HepG2 (cell line): ENCODE measurements at regions not wholly inside any gene's neighbourhood (a gene's known extent, or its start where the extent isn't known, plus 50 kb on each side); places are given as distances from the start of the nearest gene placed in this dataset.

Experiments
- CBX5 ChIP-seq: sonication (generic); formaldehyde crosslinking; IDR thresholded peaks from 2 replicates; pipeline ENCODE4 v1.4.0; 2020; ENCODE audit warnings: missing genetic modification reagents, borderline replicate concordance
- EZH2 ChIP-seq: conservative IDR thresholded peaks from 2 replicates; pipeline ENCODE4 v1.6.1; 2012; ENCODE audit warnings: mild to moderate bottlenecking, low read depth, low read length, moderate library complexity
- NR3C1 ChIP-seq: sonication (generic); formaldehyde crosslinking; IDR thresholded peaks from 2 replicates; pipeline ENCODE4 v1.4.0; 2020; ENCODE audit warnings: missing genetic modification reagents
- POLR2AphosphoS2 ChIP-seq: IDR thresholded peaks from 2 replicates; pipeline ENCODE4 v1.6.1; 2011; ENCODE audit warnings: low read depth, low read length, improper control_type of control experiment
- SP1 ChIP-seq, 2 experiments: fragments of 450-650 bp in 1 of 2; sonication (generic) in 1 of 2; formaldehyde crosslinking in 1 of 2; IDR thresholded peaks; 2 replicates each; pipeline versions ENCODE4 v1.4.0 to v1.6.1; 2016 to 2020; ENCODE audit warnings: missing genetic modification reagents in 1 of 2
- TF ChIP-seq, protein P1 (sequence below): sonication (generic); formaldehyde crosslinking; IDR thresholded peaks from 2 replicates; pipeline ENCODE4 v1.5.0; 2020; ENCODE audit warnings: missing genetic modification reagents
- TF ChIP-seq, protein P2 (sequence below): sonication (generic); formaldehyde crosslinking; IDR thresholded peaks from 2 replicates; pipeline ENCODE4 v1.5.0; 2020; ENCODE audit warnings: mild to moderate bottlenecking, missing genetic modification reagents, moderate library complexity
- TF ChIP-seq, protein P3 (sequence below): sonication (generic); formaldehyde crosslinking; IDR thresholded peaks from 2 replicates; pipeline ENCODE4 v1.5.1; 2020; ENCODE audit warnings: missing genetic modification reagents, mild to moderate bottlenecking, borderline replicate concordance

DNA sequence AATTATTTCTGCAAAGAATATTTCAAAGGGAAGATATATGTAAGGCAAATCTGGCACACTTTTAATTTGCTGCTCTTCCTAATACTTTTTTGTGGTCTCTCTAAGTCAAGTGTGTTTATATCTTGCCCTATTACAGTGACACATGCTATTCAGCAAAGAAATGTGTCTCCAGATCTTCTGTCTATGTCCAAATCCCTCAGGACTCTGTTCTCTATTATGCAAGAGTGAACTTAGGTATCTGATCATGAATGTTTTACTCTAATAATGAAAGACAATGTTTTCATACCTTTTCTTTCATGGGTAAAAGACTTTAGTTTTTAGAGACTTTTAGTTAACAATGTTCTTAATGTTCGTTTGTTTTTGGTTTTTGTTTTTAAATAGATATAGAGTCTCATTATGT, 255.4 kb upstream of the DAB2 start:
- TF ChIP-seq EZH2, result no peak
- TF ChIP-seq, protein P1, sequence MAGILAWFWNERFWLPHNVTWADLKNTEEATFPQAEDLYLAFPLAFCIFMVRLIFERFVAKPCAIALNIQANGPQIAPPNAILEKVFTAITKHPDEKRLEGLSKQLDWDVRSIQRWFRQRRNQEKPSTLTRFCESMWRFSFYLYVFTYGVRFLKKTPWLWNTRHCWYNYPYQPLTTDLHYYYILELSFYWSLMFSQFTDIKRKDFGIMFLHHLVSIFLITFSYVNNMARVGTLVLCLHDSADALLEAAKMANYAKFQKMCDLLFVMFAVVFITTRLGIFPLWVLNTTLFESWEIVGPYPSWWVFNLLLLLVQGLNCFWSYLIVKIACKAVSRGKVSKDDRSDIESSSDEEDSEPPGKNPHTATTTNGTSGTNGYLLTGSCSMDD, result no peak
- no peak for TF ChIP-seq NR3C1 (CRISPR knock-in tag)
- TF ChIP-seq SP1 (IDR thresholded peaks at IDR 0.05), result no peak
- TF ChIP-seq SP1 (CRISPR knock-in tag; IDR thresholded peaks at IDR 0.05), result no peak
- TF ChIP-seq, protein P2, sequence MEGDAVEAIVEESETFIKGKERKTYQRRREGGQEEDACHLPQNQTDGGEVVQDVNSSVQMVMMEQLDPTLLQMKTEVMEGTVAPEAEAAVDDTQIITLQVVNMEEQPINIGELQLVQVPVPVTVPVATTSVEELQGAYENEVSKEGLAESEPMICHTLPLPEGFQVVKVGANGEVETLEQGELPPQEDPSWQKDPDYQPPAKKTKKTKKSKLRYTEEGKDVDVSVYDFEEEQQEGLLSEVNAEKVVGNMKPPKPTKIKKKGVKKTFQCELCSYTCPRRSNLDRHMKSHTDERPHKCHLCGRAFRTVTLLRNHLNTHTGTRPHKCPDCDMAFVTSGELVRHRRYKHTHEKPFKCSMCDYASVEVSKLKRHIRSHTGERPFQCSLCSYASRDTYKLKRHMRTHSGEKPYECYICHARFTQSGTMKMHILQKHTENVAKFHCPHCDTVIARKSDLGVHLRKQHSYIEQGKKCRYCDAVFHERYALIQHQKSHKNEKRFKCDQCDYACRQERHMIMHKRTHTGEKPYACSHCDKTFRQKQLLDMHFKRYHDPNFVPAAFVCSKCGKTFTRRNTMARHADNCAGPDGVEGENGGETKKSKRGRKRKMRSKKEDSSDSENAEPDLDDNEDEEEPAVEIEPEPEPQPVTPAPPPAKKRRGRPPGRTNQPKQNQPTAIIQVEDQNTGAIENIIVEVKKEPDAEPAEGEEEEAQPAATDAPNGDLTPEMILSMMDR (CRISPR knock-in tag), result no peak
- no peak for TF ChIP-seq CBX5
- no peak for TF ChIP-seq POLR2AphosphoS2
- TF ChIP-seq, protein P3, sequence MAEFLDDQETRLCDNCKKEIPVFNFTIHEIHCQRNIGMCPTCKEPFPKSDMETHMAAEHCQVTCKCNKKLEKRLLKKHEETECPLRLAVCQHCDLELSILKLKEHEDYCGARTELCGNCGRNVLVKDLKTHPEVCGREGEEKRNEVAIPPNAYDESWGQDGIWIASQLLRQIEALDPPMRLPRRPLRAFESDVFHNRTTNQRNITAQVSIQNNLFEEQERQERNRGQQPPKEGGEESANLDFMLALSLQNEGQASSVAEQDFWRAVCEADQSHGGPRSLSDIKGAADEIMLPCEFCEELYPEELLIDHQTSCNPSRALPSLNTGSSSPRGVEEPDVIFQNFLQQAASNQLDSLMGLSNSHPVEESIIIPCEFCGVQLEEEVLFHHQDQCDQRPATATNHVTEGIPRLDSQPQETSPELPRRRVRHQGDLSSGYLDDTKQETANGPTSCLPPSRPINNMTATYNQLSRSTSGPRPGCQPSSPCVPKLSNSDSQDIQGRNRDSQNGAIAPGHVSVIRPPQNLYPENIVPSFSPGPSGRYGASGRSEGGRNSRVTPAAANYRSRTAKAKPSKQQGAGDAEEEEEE (CRISPR knock-in tag), result no peak
